ENCODE measurements at regions not wholly inside any gene's neighbourhood (a gene's known extent, or its start where the extent isn't known, plus 50 kb on each side); places are given as distances from the start of the nearest gene placed in this dataset.

DNA sequence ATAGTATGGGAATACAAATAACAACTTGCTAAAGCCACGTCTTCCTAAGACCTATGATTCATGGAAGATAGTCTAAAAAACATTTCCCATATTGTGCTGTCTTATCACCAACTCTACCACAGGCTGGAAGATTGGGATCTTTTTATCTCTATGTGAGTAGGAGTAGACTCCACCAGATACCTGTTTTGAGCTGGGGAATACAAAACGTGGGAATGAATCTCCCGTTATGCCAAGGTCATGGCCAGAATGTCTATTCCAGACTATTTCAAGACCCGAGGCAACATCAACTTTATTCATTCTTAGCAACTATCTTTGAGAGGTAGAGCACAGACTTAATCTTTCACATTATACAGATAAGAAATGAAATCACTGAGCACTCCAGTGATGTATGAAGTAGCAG is 2350.9 kb upstream of the WWC1 start:
- DNase-seq (ENCODE audit: low read depth in 4 of 4, low spot score in 1 of 4) = no peak

- DNase-seq (ENCODE audit: low read depth in 4 of 4, low spot score in 1 of 4) = no peak
Measured at GRCh38 chr5:165956854-165957253, 2334.6 kb upstream of the WWC1 start.

- no peak for DNase-seq (ENCODE audit: low read depth in 4 of 4, low spot score in 1 of 4)
Measured at GRCh38 chr5:165981671-165982070, 2309.8 kb upstream of the WWC1 start.

GRCh38 chr5:165996201-165996875 is 2295.1 kb upstream of the WWC1 start:
- DNase-seq (ENCODE audit: low read depth in 4 of 4, low spot score in 1 of 4) = no peak

GRCh38 chr5:165999693-166000320 is 2291.6 kb upstream of the WWC1 start:
- DNase-seq (ENCODE audit: low read depth in 4 of 4, low spot score in 1 of 4) = no peak

DNA sequence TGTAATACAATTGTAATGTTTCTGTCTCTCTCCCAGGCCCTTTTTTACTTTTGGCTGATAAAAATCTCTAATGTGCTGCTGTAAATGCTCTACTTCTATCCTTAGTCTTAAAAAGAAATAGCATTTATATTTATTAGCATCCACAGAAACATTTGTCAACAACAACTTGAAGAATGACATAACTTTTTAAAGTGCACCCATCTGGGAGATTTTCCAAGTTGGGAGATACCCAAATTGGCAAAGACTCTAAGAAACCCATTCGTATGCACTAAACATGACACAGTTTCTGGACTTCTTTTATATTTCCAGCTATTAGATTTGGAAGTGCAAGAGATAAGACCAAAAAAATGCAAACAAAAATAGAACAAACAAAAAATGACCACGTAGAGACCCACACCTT is 2287.4 kb upstream of the WWC1 start:
- no peak for DNase-seq (ENCODE audit: low read depth in 4 of 4, low spot score in 1 of 4)

DNA sequence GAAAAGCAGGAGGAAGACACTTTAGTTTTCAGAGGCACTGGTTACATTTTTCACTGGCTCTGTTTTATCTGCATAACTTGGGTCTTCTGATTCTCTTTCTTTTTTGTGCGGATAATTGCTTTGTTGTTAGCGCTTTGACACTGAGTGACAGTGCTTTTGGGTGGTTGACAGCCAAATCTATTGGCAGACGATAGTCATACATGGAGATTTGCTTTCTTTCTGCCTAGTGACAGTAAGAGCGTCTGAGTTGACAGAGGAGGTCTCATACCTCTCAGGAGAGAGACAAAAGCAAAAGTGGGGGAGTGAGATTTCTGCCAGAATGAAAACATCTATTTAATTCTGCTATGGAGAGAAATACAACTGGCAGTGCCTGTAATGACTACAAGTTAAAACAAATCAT is 2278.0 kb upstream of the WWC1 start:
- DNase-seq (ENCODE audit: low read depth in 4 of 4, low spot score in 1 of 4) = no peak

GRCh38 chr5:166014256-166014655 is 2277.2 kb upstream of the WWC1 start:
- no peak for DNase-seq (ENCODE audit: low read depth in 4 of 4, low spot score in 1 of 4)

DNA sequence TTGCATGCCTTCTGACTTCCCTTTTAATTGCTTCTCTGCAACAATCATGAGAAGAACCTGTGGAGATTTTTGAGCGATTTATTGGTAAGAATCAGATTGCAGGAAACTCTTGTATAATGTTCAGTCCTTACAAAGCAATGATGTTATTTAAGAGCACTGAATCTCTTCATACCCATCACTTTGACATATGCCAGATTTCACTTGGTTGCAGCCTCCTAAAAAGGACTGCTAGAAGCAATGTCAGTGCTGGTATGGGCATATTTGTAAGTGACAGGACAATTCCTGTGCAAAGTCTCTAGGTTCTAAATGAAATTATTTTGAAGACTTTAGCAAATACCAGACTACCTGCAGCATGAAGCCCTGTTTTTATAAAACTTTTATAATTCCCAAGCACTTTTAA is 2272.7 kb upstream of the WWC1 start:
- DNase-seq (ENCODE audit: low read depth in 4 of 4, low spot score in 1 of 4) = no peak

- DNase-seq (ENCODE audit: low read depth in 4 of 4, low spot score in 1 of 4) = no peak
Measured at GRCh38 chr5:166022065-166022464, 2269.4 kb upstream of the WWC1 start.

GRCh38 chr5:166024970-166025369 is 2266.5 kb upstream of the WWC1 start:
- no peak for DNase-seq (ENCODE audit: low read depth in 4 of 4, low spot score in 1 of 4)

DNA sequence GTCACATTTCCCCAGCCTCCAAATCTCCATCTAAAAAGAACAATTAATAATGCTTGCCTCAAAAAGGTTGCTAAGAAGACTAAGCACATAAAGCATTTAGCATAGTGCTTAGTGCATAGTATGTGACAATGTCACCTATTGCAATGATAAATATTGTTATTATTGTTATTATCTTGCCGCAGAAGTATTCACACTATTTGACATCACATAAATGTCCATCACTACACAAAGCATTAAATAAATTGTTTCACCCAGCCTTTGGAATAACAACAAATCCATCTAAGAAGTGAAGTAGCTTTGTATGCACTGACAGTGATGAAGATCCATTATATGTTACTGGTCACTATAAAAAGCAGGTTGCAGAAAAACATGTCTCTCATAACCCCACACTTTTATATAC is 2263.9 kb upstream of the WWC1 start:
- DNase-seq (ENCODE audit: low read depth in 4 of 4, low spot score in 1 of 4) = no peak

GRCh38 chr5:166031926-166032325 is 2259.5 kb upstream of the WWC1 start:
- no peak for DNase-seq (ENCODE audit: low read depth in 4 of 4, low spot score in 1 of 4)

GRCh38 chr5:166032601-166033000 is 2258.8 kb upstream of the WWC1 start:
- DNase-seq (ENCODE audit: low read depth in 4 of 4, low spot score in 1 of 4) = no peak

- no peak for DNase-seq (ENCODE audit: low read depth in 4 of 4, low spot score in 1 of 4)
Measured at GRCh38 chr5:166045961-166046360, 2245.5 kb upstream of the WWC1 start.

GRCh38 chr5:166046956-166047355 is 2244.5 kb upstream of the WWC1 start:
- no peak for DNase-seq (ENCODE audit: low read depth in 4 of 4, low spot score in 1 of 4)

GRCh38 chr5:166050531-166050930 is 2240.9 kb upstream of the WWC1 start:
- DNase-seq (ENCODE audit: low read depth in 4 of 4, low spot score in 1 of 4) = no peak

DNA sequence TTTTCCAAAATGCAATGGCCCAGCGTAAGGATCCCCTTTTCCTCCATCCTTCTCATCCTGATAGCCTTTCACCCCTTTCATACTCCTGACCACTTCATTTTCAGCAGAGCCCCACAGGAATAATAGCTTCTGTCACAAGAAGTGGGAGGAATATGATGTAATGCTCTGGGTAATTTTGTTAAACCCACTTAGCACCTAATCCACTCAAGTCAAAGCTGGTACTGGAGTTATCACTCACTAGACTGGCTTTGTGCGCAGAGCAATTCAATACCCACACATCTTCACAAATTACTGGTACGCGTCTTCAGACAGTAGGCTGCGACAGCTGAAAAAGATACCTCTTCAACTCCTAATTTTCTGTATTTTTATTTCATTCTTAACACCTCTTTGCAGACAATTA is 2232.8 kb upstream of the WWC1 start:
- DNase-seq (ENCODE audit: low read depth in 4 of 4, low spot score in 1 of 4) = no peak

- no peak for DNase-seq (ENCODE audit: low read depth in 4 of 4, low spot score in 1 of 4)
Measured at GRCh38 chr5:166062094-166062493, 2229.4 kb upstream of the WWC1 start.

GRCh38 chr5:166062719-166063118 is 2228.7 kb upstream of the WWC1 start:
- no peak for DNase-seq (ENCODE audit: low read depth in 4 of 4, low spot score in 1 of 4)

DNA sequence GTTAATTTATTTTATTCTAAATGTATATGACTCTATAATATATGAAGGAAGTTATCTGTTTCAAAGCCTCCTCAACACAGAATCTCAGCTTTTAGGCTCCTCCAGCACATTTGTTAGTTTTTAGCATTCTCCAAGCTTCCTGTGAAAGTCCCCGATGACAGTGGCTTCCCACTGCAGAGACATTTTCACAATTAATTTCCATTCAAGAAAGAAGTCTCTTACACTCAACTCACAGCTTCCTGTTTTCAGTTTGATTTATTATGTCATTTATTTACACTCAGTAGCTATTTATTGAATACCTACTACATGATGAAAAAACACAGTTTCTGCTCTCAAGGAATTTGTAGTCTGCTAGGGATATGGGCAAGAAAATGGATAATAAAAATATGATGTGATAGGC is 2228.2 kb upstream of the WWC1 start:
- DNase-seq (ENCODE audit: low read depth in 4 of 4, low spot score in 1 of 4) = no peak

- no peak for DNase-seq (ENCODE audit: low read depth in 4 of 4, low spot score in 1 of 4)
Measured at GRCh38 chr5:166068547-166069335, 2222.7 kb upstream of the WWC1 start.
